Skeletal muscle tissue (tissue), 3 donors: ENCODE measurements at regions not wholly inside any gene's neighbourhood (a gene's known extent, or its start where the extent isn't known, plus 50 kb on each side); places are given as distances from the start of the nearest gene placed in this dataset.

Source experiments
- H3K27ac ChIP-seq: one replicate; pipeline ENCODE4 v1.7.0; 2013; ENCODE audit warnings: mild to moderate bottlenecking, low read depth, low read length, inconsistent platforms
- H3K27me3 ChIP-seq, 3 donors: one replicate each; pipeline ENCODE4 v1.7.0; 2013; ENCODE audit warnings: low read length in 3 of 3; ENCODE audit not compliant: control insufficient read depth in 3 of 3, insufficient read depth in 3 of 3
- H3K36me3 ChIP-seq, 3 donors: one replicate each; pipeline ENCODE4 v1.7.0; 2013; ENCODE audit warnings: low read length in 3 of 3; ENCODE audit not compliant: control insufficient read depth in 3 of 3, insufficient read depth in 3 of 3
- H3K4me1 ChIP-seq, 3 donors: one replicate each; pipeline ENCODE4 v1.7.0; 2013; ENCODE audit warnings: low read length in 3 of 3, mild to moderate bottlenecking in 3 of 3; ENCODE audit not compliant: control insufficient read depth in 3 of 3, insufficient read depth in 3 of 3
- H3K4me3 ChIP-seq, 3 donors: one replicate each; pipeline ENCODE4 v1.7.0; 2013; ENCODE audit warnings: low read length in 3 of 3
- H3K9ac ChIP-seq, 3 donors: one replicate each; pipeline ENCODE4 v1.7.0; 2013; ENCODE audit warnings: low read length in 3 of 3, mild to moderate bottlenecking in 3 of 3, moderate library complexity in 2 of 3, low read depth in 1 of 3
- H3K9me3 ChIP-seq, 3 donors: one replicate each; pipeline ENCODE4 v1.7.0; 2013; ENCODE audit warnings: low read length in 3 of 3; ENCODE audit not compliant: control insufficient read depth in 3 of 3
- donor health status: Osteomylitis.

- Histone ChIP-seq H3K36me3 (no peaks in the 10 kb centered on the region), H3K9ac (no peak overlapping the region), H3K4me1 (no peaks in the 10 kb centered on the region), H3K9me3 (no peaks in the 10 kb centered on the region), H3K4me3 (no peak overlapping the region), H3K27me3 (no peaks in the 10 kb centered on the region), H3K27ac (no peak overlapping the region)
Measured at GRCh38 chr13:58858870-58859371, 1227.4 kb downstream of the PCDH17 start.

GRCh38 chr13:58865286-58865685 is 1233.7 kb downstream of the PCDH17 start:
- Histone ChIP-seq H3K4me3 (no peak overlapping the region), H3K36me3 (no peaks in the 10 kb centered on the region), H3K4me1 (no peaks in the 10 kb centered on the region)

GRCh38 chr13:58869566-58869965 is 1238.0 kb downstream of the PCDH17 start:
- no peaks in the 10 kb centered on the region for H3K36me3 ChIP-seq
- H3K27ac ChIP-seq = no peak overlapping the region
- no peaks in the 10 kb centered on the region for H3K27me3 ChIP-seq
- H3K4me1 ChIP-seq = no peaks in the 10 kb centered on the region
- no peak overlapping the region for H3K9ac ChIP-seq
- H3K9me3 ChIP-seq = no peaks in the 10 kb centered on the region
- H3K4me3 ChIP-seq = no peak overlapping the region

More at GRCh38 chr13:58865286-58865685, 1233.7 kb downstream of the PCDH17 start:
- no peaks in the 10 kb centered on the region for H3K27me3 ChIP-seq
- no peak overlapping the region for H3K27ac ChIP-seq
- H3K9me3 ChIP-seq = no peaks in the 10 kb centered on the region
- no peak overlapping the region for H3K9ac ChIP-seq

GRCh38 chr13:58876473-58876872 is 1244.9 kb downstream of the PCDH17 start:
- no peak overlapping the region for H3K27ac ChIP-seq
- H3K9ac ChIP-seq = no peak overlapping the region
- no peaks in the 10 kb centered on the region for H3K9me3 ChIP-seq
- no peaks in the 10 kb centered on the region for H3K27me3 ChIP-seq
- no peaks in the 10 kb centered on the region for H3K4me1 ChIP-seq
- H3K36me3 ChIP-seq = no peaks in the 10 kb centered on the region
- no peak overlapping the region for H3K4me3 ChIP-seq

- H3K9me3 ChIP-seq = no peaks in the 10 kb centered on the region
- H3K36me3 ChIP-seq = no peaks in the 10 kb centered on the region
- H3K27ac ChIP-seq = no peak overlapping the region
- H3K27me3 ChIP-seq = no peaks in the 10 kb centered on the region
- H3K4me3 ChIP-seq = no peak overlapping the region
- no peaks in the 10 kb centered on the region for H3K4me1 ChIP-seq
- H3K9ac ChIP-seq = no peak overlapping the region
Measured at GRCh38 chr13:58879114-58879513, 1247.6 kb downstream of the PCDH17 start.

- no peaks in the 10 kb centered on the region for H3K4me1 ChIP-seq
- H3K9ac ChIP-seq = no peak overlapping the region
- H3K4me3 ChIP-seq = no peak overlapping the region
- no peaks in the 10 kb centered on the region for H3K36me3 ChIP-seq
- no peak overlapping the region for H3K27ac ChIP-seq
- no peaks in the 10 kb centered on the region for H3K27me3 ChIP-seq
- H3K9me3 ChIP-seq = no peaks in the 10 kb centered on the region
Measured at GRCh38 chr13:58882516-58882915, 1251.0 kb downstream of the PCDH17 start.

- H3K4me3 ChIP-seq = no peak overlapping the region
- no peak overlapping the region for H3K9ac ChIP-seq
- H3K9me3 ChIP-seq = no peaks in the 10 kb centered on the region
- no peaks in the 10 kb centered on the region for H3K27me3 ChIP-seq
- no peaks in the 10 kb centered on the region for H3K4me1 ChIP-seq
- no peak overlapping the region for H3K27ac ChIP-seq
- H3K36me3 ChIP-seq = no peaks in the 10 kb centered on the region
Measured at GRCh38 chr13:58883405-58883804, 1251.9 kb downstream of the PCDH17 start.

- Histone ChIP-seq H3K27me3 (no peaks in the 10 kb centered on the region), H3K27ac (no peak overlapping the region), H3K36me3 (no peaks in the 10 kb centered on the region), H3K9me3 (no peaks in the 10 kb centered on the region), H3K4me3 (no peak overlapping the region), H3K4me1 (no peaks in the 10 kb centered on the region), H3K9ac (no peak overlapping the region)
Measured at GRCh38 chr13:58884353-58885209, 1253.0 kb downstream of the PCDH17 start.

- Histone ChIP-seq H3K4me1 (no peaks in the 10 kb centered on the region), H3K9ac (no peak overlapping the region), H3K4me3 (no peak overlapping the region), H3K9me3 (no peaks in the 10 kb centered on the region), H3K27ac (no peak overlapping the region), H3K36me3 (no peaks in the 10 kb centered on the region), H3K27me3 (no peaks in the 10 kb centered on the region)
Measured at GRCh38 chr13:58889474-58889873, 1257.9 kb downstream of the PCDH17 start.

GRCh38 chr13:58893396-58893795 is 1261.9 kb downstream of the PCDH17 start:
- Histone ChIP-seq H3K4me3 (no peak overlapping the region), H3K9me3 (no peaks in the 10 kb centered on the region), H3K9ac (no peak overlapping the region)

More at GRCh38 chr13:58893396-58893795, 1261.9 kb downstream of the PCDH17 start:
- Histone ChIP-seq H3K36me3 (no peaks in the 10 kb centered on the region), H3K27me3 (no peaks in the 10 kb centered on the region), H3K27ac (no peak overlapping the region), H3K4me1 (no peaks in the 10 kb centered on the region)
